AG09319 (cell line): ENCODE measurements at regions not wholly inside any gene's neighbourhood (a gene's known extent, or its start where the extent isn't known, plus 50 kb on each side); places are given as distances from the start of the nearest gene placed in this dataset.
"Not testable (repeated sequence)": the region's sequence is repeated elsewhere in the genome, so short reads cannot be mapped to it uniquely, and the experiment has no call there.

ENCODE experiments used
- DNase-seq: peaks from one replicate; pipeline ENCODE4 v3.0.0-alpha.2; 2010; ENCODE audit warnings: low read depth; ENCODE audit errors: extremely low read depth
- TF ChIP-seq, protein P1 (sequence below): IDR thresholded peaks from 2 replicates; pipeline ENCODE4 v1.5.1; 2011; ENCODE audit warnings: low read depth, mild to moderate bottlenecking, inconsistent platforms, low read length, moderate library complexity

- no peak for DNase-seq
- TF ChIP-seq, protein P1, sequence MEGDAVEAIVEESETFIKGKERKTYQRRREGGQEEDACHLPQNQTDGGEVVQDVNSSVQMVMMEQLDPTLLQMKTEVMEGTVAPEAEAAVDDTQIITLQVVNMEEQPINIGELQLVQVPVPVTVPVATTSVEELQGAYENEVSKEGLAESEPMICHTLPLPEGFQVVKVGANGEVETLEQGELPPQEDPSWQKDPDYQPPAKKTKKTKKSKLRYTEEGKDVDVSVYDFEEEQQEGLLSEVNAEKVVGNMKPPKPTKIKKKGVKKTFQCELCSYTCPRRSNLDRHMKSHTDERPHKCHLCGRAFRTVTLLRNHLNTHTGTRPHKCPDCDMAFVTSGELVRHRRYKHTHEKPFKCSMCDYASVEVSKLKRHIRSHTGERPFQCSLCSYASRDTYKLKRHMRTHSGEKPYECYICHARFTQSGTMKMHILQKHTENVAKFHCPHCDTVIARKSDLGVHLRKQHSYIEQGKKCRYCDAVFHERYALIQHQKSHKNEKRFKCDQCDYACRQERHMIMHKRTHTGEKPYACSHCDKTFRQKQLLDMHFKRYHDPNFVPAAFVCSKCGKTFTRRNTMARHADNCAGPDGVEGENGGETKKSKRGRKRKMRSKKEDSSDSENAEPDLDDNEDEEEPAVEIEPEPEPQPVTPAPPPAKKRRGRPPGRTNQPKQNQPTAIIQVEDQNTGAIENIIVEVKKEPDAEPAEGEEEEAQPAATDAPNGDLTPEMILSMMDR: no peak
Measured at GRCh38 chr18:9043581-9043980, 58.9 kb upstream of the NDUFV2 start.

GRCh38 chr18:9047715-9048114 lies 54.8 kb upstream of the NDUFV2 start:
- TF ChIP-seq, protein P1: no peak
- DNase-seq: no peak

GRCh38 chr18:9048236-9048635 lies 54.3 kb upstream of the NDUFV2 start:
- no peak for DNase-seq
- TF ChIP-seq, protein P1: no peak

- DNase-seq: no peak
- TF ChIP-seq, protein P1: no peak
Measured at GRCh38 chr18:9048808-9049494, 53.5 kb upstream of the NDUFV2 start.

GRCh38 chr18:9049495-9049809 lies 53.0 kb upstream of the NDUFV2 start:
- no peak for DNase-seq
- TF ChIP-seq, protein P1: no peak

DNA sequence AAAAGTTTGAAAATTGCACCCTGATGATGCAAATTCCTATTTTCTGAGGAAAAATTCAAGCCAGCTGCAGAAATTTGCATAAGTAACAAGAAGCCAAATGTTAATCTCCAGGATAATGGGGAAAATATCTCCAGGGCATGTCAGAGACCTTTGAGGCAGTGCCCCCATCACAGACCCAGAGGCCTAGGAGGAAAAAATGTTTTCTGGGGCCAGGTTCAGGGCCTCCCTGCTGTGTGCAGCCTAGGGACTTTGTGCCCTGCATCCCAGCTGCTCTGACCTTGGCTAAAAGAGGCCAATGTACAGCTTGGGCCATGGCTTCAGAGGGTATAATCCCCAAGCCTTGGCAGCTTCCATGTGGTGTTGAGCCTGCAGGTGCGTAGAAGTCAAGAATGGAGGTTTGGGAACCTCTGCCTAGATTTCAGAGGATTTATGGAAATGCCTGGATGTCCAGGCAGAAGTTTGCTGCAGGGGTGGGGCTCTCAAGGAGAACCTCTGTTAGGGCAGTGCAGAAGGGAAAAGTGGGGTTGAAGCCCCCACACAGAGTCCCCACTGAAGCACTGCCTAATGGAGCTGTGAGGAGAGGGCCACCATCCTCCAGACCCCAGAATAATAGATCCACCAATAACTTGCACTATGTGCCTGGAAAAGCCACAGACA lies 51.7 kb upstream of the NDUFV2 start:
- not testable (repeated sequence) for DNase-seq
